ENCODE measurements at regions not wholly inside any gene's neighbourhood (a gene's known extent, or its start where the extent isn't known, plus 50 kb on each side); places are given as distances from the start of the nearest gene placed in this dataset.

DNA sequence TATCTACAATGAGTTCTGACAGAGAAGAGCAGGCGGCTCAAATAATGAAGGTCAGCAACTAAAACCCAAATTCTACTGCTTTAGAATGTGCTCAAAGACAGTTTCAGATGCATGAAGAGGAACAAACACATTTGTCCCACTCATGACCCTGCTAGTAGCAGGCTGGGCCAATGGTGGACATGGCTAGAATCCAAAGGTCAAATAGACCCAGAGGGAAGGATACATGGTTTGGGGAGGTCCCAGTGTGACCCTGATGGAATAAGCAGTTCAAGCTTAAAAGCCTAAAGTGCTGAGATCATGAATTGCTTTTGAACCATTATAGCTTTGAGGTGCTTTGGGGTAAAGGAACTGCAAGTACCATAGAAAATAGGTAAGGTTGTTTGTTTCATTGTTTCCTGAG is 450.7 kb downstream of the MID1IP1 start:
- TF ChIP-seq CTCF (IDR thresholded peaks at IDR 0.05; ENCODE audit: low read depth, low read length) (no peak), EZH2phosphoT487 (IDR thresholded peaks at IDR 0.05; ENCODE audit: low read depth) (no peak)

Measured in OCI-LY3 (cell line).